Cardiac muscle cell (in vitro differentiated cells and primary cell): ENCODE measurements at regions not wholly inside any gene's neighbourhood (a gene's known extent, or its start where the extent isn't known, plus 50 kb on each side); places are given as distances from the start of the nearest gene placed in this dataset.
A peak's percentile ranks its signal among the peaks of the same experiment; 100 is the strongest.

Experiments used
- DNase-seq, 2 donors: peaks; one replicate each; pipeline versions ENCODE4 v3.0.0 to v3.0.0-alpha.2; 2010 to 2017; ENCODE audit warnings: low read depth in 1 of 2, low spot score in 1 of 2
- H3K27ac ChIP-seq: fragments of 200-600 bp; sonication (generic); 2 replicates; pipeline ENCODE4 v1.5.1; 2016
- H3K27me3 ChIP-seq: fragments of 200-600 bp; sonication (generic); 2 replicates; pipeline ENCODE4 v1.6.0; 2016; ENCODE audit warnings: control low read depth
- H3K36me3 ChIP-seq: fragments of 200-600 bp; sonication (generic); 2 replicates; pipeline ENCODE4 v1.5.1; 2016; ENCODE audit warnings: control low read depth
- H3K4me1 ChIP-seq: fragments of 200-600 bp; sonication (generic); 2 replicates; pipeline ENCODE4 v1.8.1; 2017; ENCODE audit warnings: low read depth, mild to moderate bottlenecking, mixed run types
- H3K4me3 ChIP-seq: fragments of 200-600 bp; sonication (generic); 2 replicates; pipeline ENCODE4 v1.5.1; 2016; ENCODE audit warnings: mild to moderate bottlenecking
- H3K9me3 ChIP-seq: fragments of 200-600 bp; sonication (generic); 2 replicates; pipeline ENCODE4 v1.5.1; 2017; ENCODE audit warnings: low read depth, mild to moderate bottlenecking, control low read depth
- TF ChIP-seq, protein P1 (sequence below): IDR thresholded peaks from 2 replicates; pipeline ENCODE4 v1.5.1; 2012; ENCODE audit warnings: low read depth, mild to moderate bottlenecking, low read length

DNA sequence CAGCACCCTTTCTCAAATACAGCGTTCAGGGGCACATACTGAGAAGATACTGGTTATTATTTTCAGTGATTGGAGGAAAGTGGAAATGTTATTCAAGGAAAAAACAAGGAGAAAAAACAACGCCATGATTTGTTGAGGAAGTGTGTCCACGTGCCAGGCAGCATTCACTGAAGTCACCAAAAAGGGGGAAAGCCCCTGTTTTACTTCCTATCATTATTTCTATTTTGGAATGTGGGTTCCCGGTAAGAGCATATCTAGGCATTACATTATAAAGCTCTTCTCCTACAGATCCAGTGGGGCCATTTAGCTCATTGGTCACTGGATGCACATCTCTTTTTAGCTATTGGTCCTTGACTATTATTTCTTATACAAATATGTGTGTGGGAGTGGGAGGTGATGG is 518.7 kb downstream of the TXNL1 start:
- no peaks in the 10 kb centered on the region for H3K9me3 ChIP-seq
- TF ChIP-seq, protein P1, sequence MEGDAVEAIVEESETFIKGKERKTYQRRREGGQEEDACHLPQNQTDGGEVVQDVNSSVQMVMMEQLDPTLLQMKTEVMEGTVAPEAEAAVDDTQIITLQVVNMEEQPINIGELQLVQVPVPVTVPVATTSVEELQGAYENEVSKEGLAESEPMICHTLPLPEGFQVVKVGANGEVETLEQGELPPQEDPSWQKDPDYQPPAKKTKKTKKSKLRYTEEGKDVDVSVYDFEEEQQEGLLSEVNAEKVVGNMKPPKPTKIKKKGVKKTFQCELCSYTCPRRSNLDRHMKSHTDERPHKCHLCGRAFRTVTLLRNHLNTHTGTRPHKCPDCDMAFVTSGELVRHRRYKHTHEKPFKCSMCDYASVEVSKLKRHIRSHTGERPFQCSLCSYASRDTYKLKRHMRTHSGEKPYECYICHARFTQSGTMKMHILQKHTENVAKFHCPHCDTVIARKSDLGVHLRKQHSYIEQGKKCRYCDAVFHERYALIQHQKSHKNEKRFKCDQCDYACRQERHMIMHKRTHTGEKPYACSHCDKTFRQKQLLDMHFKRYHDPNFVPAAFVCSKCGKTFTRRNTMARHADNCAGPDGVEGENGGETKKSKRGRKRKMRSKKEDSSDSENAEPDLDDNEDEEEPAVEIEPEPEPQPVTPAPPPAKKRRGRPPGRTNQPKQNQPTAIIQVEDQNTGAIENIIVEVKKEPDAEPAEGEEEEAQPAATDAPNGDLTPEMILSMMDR: no peak
- H3K36me3 ChIP-seq: no peaks in the 10 kb centered on the region
- H3K4me3 ChIP-seq: no peak overlapping the region
- H3K27me3 ChIP-seq: no peaks in the 10 kb centered on the region
- H3K27ac ChIP-seq: no peak overlapping the region
- H3K4me1 ChIP-seq: peaks cover 4% of the 10 kb centered on the region
- no peak for DNase-seq

DNA sequence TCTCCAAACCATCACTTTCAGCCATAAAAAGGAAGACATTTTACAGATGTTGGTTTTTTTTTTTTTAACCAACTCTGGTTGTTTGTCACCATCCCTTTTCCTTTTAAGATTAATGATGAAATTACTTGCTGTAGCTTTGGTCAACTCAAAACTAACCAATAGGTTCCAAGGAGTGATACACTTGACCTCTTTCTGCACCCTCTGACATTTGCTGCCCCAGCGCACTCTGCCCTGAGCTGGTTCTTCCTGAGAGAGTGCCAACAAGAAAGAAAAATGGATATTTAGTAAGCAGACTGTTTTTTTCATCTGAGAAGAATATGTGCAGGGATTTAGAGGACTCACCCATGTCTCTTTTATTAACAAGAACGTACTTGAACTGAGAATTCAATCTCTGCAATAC is 520.0 kb downstream of the TXNL1 start:
- H3K36me3 ChIP-seq: no peaks in the 10 kb centered on the region
- H3K27ac ChIP-seq: no peak overlapping the region
- H3K4me3 ChIP-seq: no peak overlapping the region
- DNase-seq: no peak
- no peaks in the 10 kb centered on the region for H3K9me3 ChIP-seq
- peaks cover 4% of the 10 kb centered on the region for H3K4me1 ChIP-seq
- no peaks in the 10 kb centered on the region for H3K27me3 ChIP-seq
- TF ChIP-seq, protein P1: no peak

DNA sequence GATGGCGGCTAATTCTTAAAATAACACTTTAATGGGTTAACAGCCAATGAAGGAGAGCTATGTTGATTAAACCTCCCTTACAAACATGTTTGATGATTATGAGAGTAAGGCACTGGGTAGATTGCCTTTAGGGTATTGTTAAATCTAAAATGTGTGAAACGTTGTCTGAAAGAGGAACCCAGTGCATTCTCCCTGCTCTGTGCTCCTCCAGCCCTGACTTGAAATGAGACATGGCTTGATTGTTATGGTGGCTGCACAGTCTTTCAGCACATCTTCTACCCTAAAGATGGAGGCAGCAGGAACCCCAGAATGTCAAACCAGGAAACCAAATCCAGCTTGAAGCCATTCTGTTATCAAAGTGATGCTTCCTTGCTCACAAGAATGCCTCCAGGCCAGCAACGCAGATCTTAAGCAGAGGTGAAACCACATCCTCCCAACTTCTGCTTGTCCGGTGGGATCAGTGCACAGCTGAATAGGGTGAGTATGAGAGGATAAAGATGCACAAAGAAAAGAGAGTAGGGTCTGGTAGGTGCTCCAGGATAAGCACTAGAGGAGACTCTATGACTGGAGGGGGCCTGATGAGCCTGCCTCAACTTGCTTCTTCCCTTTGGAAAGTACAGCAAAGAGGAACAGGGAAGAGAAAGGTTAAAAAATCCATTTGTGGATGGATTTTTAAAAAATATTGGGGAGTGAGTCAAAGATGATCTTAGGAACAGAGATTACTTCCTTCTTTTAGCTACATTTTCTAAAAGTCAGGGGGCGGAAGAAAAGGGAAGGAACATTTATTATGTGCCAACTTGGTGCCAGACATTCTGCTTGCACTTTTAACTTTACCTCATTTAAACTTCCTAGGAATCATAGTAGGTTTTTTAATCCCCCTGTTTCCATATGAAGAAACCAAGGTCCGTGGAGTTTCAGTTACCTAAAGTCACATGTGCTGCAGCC is 523.0 kb downstream of the TXNL1 start:
- Histone ChIP-seq H3K36me3 (no peaks in the 10 kb centered on the region), H3K4me1 (peaks cover 4% of the 10 kb centered on the region), H3K4me3 (no peak overlapping the region), H3K9me3 (no peaks in the 10 kb centered on the region), H3K27ac (no peak overlapping the region), H3K27me3 (no peaks in the 10 kb centered on the region)
- TF ChIP-seq, protein P1: no peak
- DNase-seq: no peak

DNA sequence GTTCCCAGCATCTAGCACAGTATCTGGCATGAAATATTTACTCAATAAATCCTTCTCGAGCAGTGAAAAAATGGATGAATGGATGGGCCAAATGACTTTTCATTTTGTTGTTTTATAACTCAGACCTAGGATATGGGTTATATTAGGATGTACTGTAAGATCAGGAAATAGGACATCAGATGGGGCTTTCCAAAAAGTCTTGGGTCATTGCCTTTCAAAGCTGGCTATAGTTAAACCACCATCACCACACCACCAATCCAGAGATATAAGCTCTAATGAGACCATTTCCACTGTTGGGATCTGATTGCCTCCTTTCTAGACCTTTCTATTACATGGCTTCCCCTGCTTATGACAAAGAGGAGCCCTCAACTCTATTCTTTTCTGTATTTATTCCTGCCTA is 525.0 kb upstream of the TCF4 start:
- Histone ChIP-seq H3K4me3 (no peak overlapping the region), H3K27ac (no peak overlapping the region), H3K4me1 (peaks cover 7% of the 10 kb centered on the region), H3K9me3 (no peaks in the 10 kb centered on the region), H3K36me3 (no peaks in the 10 kb centered on the region), H3K27me3 (no peaks in the 10 kb centered on the region)
- no peak for DNase-seq
- TF ChIP-seq, protein P1: no peak

DNA sequence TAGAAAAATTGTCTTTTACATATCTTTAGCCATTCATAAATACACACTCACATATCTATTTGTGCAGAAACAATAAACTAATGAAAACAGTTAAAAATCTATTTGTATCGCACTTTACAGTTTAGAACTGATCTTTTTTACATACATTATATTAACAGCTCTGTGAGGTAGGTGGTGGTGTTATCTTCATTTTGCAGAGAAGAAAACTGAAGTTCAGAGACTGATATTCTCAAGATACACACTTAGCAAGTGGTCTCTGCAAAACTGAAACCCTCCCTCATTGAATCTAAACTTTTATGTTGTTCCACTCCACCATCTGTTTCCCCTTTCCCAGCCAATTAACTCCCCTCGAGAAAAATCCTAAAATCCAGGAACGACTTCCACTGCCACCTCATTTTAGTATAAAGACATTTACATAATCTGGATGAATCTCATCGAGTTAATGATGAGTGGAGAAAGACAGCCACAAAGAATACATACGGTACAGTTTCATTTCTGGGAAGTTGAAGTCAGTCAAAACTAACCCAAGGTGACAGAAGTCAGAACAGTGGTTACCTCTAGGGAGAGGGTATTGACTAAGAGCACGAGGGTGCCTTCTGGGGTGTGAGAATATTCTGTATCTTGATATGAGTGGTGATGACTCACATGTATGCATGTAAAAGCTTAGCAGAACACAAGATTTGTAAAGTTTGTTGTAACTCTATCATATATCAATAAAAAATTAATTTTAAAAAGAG is 524.2 kb upstream of the TCF4 start:
- H3K9me3 ChIP-seq: no peaks in the 10 kb centered on the region
- DNase-seq: peak in 1 of 2 donors; percentile 30
- H3K27me3 ChIP-seq: no peaks in the 10 kb centered on the region
- H3K36me3 ChIP-seq: no peaks in the 10 kb centered on the region
- H3K4me1 ChIP-seq: peaks cover 15% of the 10 kb centered on the region
- H3K27ac ChIP-seq: no peak overlapping the region
- H3K4me3 ChIP-seq: no peak overlapping the region
- TF ChIP-seq, protein P1: no peak
